Trophoblast cell (in vitro differentiated cells and primary cell): ENCODE measurements at regions not wholly inside any gene's neighbourhood (a gene's known extent, or its start where the extent isn't known, plus 50 kb on each side); places are given as distances from the start of the nearest gene placed in this dataset.

Experiments
- DNase-seq, 2 donors: peaks; one replicate each; pipeline ENCODE4 v3.0.0-alpha.2; 2016
- H2AFZ ChIP-seq: 2 replicates; pipeline ENCODE4 v1.6.1; 2013; ENCODE audit warnings: low read length, moderate library complexity, mild to moderate bottlenecking; ENCODE audit not compliant: insufficient read depth, poor library complexity
- H2AK5ac ChIP-seq: 2 replicates; pipeline ENCODE4 v1.6.1; 2013; ENCODE audit warnings: mild to moderate bottlenecking, low read length
- H2BK120ac ChIP-seq: 2 replicates; pipeline ENCODE4 v1.6.1; 2013; ENCODE audit warnings: low read length, mild to moderate bottlenecking, moderate library complexity; ENCODE audit not compliant: insufficient read depth, poor library complexity
- H2BK12ac ChIP-seq: 2 replicates; pipeline ENCODE4 v1.6.1; 2013; ENCODE audit warnings: mild to moderate bottlenecking, low read length, moderate library complexity
- H2BK5ac ChIP-seq: 2 replicates; pipeline ENCODE4 v1.6.1; 2013; ENCODE audit warnings: low read length, low read depth, moderate library complexity, mild to moderate bottlenecking; ENCODE audit not compliant: poor library complexity
- H3K14ac ChIP-seq: 2 replicates; pipeline ENCODE4 v1.6.1; 2013; ENCODE audit warnings: mild to moderate bottlenecking, low read length
- H3K18ac ChIP-seq: 2 replicates; pipeline ENCODE4 v1.6.1; 2013; ENCODE audit warnings: mild to moderate bottlenecking, low read length
- H3K23ac ChIP-seq: 2 replicates; pipeline ENCODE4 v1.6.1; 2013; ENCODE audit warnings: low read length
- H3K27ac ChIP-seq: 2 replicates; pipeline ENCODE4 v1.5.1; 2013; ENCODE audit warnings: low read depth, mild to moderate bottlenecking, inconsistent platforms, low read length, moderate library complexity
- H3K27me3 ChIP-seq: 2 replicates; pipeline ENCODE4 v1.6.1; 2013; ENCODE audit warnings: inconsistent platforms, mild to moderate bottlenecking, low read length, moderate library complexity; ENCODE audit not compliant: insufficient read depth
- H3K36me3 ChIP-seq, 2 experiments: 1 replicate in 1 of 2; 2 replicates in 1 of 2; pipeline ENCODE4 v1.6.1; 2013; ENCODE audit warnings: low read length in 2 of 2, mild to moderate bottlenecking in 2 of 2, moderate library complexity in 1 of 2; ENCODE audit not compliant: insufficient read depth in 2 of 2, control insufficient read depth in 1 of 2
- H3K4ac ChIP-seq: 2 replicates; pipeline ENCODE4 v1.6.1; 2013; ENCODE audit warnings: low read depth, mild to moderate bottlenecking, low read length, moderate library complexity
- H3K4me1 ChIP-seq, 2 experiments: 1 replicate in 1 of 2; 2 replicates in 1 of 2; pipeline ENCODE4 v1.6.1; 2013; ENCODE audit warnings: low read length in 2 of 2, mild to moderate bottlenecking in 2 of 2, moderate library complexity in 1 of 2; ENCODE audit not compliant: insufficient read depth in 2 of 2, control insufficient read depth in 1 of 2
- H3K4me2 ChIP-seq: 2 replicates; pipeline ENCODE4 v1.6.1; 2013; ENCODE audit warnings: inconsistent platforms, mild to moderate bottlenecking, low read length, moderate library complexity
- H3K4me3 ChIP-seq: 2 replicates; pipeline ENCODE4 v1.5.1; 2013; ENCODE audit warnings: mild to moderate bottlenecking, low read depth, low read length, inconsistent platforms
- H3K79me1 ChIP-seq: one replicate; pipeline ENCODE4 v1.6.1; 2013; ENCODE audit warnings: low read length
- H3K79me2 ChIP-seq: 2 replicates; pipeline ENCODE4 v1.6.1; 2013; ENCODE audit warnings: low read length, mild to moderate bottlenecking; ENCODE audit not compliant: control insufficient read depth, insufficient read depth, poor library complexity
- H3K9ac ChIP-seq: 2 replicates; pipeline ENCODE4 v1.6.1; 2013; ENCODE audit warnings: mild to moderate bottlenecking, low read length
- H3K9me3 ChIP-seq: 2 replicates; pipeline ENCODE4 v1.6.1; 2013; ENCODE audit warnings: low read depth, mild to moderate bottlenecking, control low read depth, inconsistent platforms, low read length; ENCODE audit not compliant: insufficient read depth
- H4K12ac ChIP-seq: 2 replicates; pipeline ENCODE4 v1.6.1; 2013; ENCODE audit warnings: low read depth, mild to moderate bottlenecking, low read length, moderate library complexity
- H4K8ac ChIP-seq: 2 replicates; pipeline ENCODE4 v1.6.1; 2013; ENCODE audit warnings: low read depth, mild to moderate bottlenecking, low read length, moderate library complexity
- H4K91ac ChIP-seq: one replicate; pipeline ENCODE4 v1.6.1; 2013; ENCODE audit warnings: low read depth, mild to moderate bottlenecking, low read length, moderate library complexity
- WGBS: extraction: QIAGEN DNeasy Blood & Tissue Kit; methylation state at CpG from one replicate; pipeline ENCODE4 v1.1.7; 2013; ENCODE audit warnings: missing lambda C conversion rate; ENCODE audit not compliant: insufficient read length, insufficient coverage; ENCODE audit errors: extremely low coverage; 5-methylcytosine and 5-hydroxymethylcytosine counted together

DNA sequence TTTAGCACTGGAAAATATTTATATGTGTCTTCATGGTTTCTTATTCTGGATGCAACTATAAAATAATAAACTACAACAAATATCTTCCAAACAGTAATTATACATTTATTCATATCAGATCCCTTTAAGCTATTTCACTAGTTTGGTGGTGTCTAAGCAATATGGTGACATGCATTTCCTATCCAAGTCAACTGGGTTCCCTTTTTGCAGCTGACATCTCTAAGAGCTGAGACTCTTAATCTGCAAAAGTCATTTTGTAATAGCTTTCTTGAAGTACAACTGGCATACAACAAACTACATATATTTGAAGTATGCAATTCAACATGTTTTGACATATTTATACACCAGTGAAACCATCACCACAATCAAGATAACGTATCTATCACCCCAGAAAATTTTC, 59.9 kb upstream of the SLC1A4 start:
- H2AFZ ChIP-seq: no peak overlapping the region
- no peaks in the 10 kb centered on the region for H3K4me1 ChIP-seq
- no peaks in the 10 kb centered on the region for H3K79me2 ChIP-seq
- no peak overlapping the region for H2BK12ac ChIP-seq
- H4K8ac ChIP-seq: no peak overlapping the region
- no peak overlapping the region for H3K4ac ChIP-seq
- no peak overlapping the region for H2BK120ac ChIP-seq
- no peaks in the 10 kb centered on the region for H3K27me3 ChIP-seq
- peaks cover 9% of the 10 kb centered on the region for H3K9me3 ChIP-seq
- no peak overlapping the region for H3K4me3 ChIP-seq
- H3K14ac ChIP-seq: no peak overlapping the region
- DNase-seq: no peak
- H2AK5ac ChIP-seq: no peak overlapping the region
- no peak overlapping the region for H3K27ac ChIP-seq
- H3K23ac ChIP-seq: no peak overlapping the region
- H3K9ac ChIP-seq: no peak overlapping the region
- H4K91ac ChIP-seq: no peak overlapping the region
- no peak overlapping the region for H3K4me2 ChIP-seq
- no peak overlapping the region for H3K18ac ChIP-seq
- no CpG with 5 or more reads among the region's 1 CpG for WGBS
- no peak overlapping the region for H2BK5ac ChIP-seq
- no peak overlapping the region for H4K12ac ChIP-seq
- no peaks in the 10 kb centered on the region for H3K79me1 ChIP-seq
- H3K36me3 ChIP-seq: no peaks in the 10 kb centered on the region

DNA sequence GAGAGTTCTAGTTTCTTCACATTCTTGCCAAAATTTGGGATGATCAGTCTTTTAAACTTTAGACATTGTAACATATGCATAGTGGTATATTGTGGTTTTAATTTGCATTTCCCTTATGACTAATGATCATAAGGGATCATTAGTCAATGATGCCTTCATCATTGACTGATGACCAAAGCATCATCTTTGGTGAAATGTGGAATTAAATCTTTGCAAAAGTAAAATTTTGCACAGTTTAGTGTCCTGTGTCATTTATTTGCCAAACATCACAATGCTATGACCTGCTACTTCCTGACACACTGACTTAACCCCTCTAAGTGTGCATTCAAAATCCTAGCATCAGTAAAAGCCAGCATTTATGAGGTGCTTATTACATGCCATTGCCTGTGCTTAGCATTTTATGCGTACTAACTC, 58.9 kb upstream of the SLC1A4 start:
- Histone ChIP-seq H3K14ac (no peak overlapping the region), H3K9me3 (peaks cover 6% of the 10 kb centered on the region), H4K12ac (no peak overlapping the region), H3K27ac (no peak overlapping the region), H4K8ac (no peak overlapping the region), H2BK120ac (no peak overlapping the region), H2AK5ac (no peak overlapping the region), H3K18ac (no peak overlapping the region), H3K36me3 (no peaks in the 10 kb centered on the region), H2BK12ac (no peak overlapping the region), H2BK5ac (no peak overlapping the region), H3K4me1 (no peaks in the 10 kb centered on the region), H3K4me2 (no peak overlapping the region), H3K23ac (no peak overlapping the region), H3K9ac (no peak overlapping the region), H2AFZ (no peak overlapping the region), H4K91ac (no peak overlapping the region), H3K79me1 (no peaks in the 10 kb centered on the region), H3K27me3 (no peaks in the 10 kb centered on the region), H3K79me2 (no peaks in the 10 kb centered on the region), H3K4ac (no peak overlapping the region), H3K4me3 (no peak overlapping the region)
- DNase-seq: no peak
- no CpG with 5 or more reads among the region's 1 CpG for whole genome bisulfite sequencing

DNA sequence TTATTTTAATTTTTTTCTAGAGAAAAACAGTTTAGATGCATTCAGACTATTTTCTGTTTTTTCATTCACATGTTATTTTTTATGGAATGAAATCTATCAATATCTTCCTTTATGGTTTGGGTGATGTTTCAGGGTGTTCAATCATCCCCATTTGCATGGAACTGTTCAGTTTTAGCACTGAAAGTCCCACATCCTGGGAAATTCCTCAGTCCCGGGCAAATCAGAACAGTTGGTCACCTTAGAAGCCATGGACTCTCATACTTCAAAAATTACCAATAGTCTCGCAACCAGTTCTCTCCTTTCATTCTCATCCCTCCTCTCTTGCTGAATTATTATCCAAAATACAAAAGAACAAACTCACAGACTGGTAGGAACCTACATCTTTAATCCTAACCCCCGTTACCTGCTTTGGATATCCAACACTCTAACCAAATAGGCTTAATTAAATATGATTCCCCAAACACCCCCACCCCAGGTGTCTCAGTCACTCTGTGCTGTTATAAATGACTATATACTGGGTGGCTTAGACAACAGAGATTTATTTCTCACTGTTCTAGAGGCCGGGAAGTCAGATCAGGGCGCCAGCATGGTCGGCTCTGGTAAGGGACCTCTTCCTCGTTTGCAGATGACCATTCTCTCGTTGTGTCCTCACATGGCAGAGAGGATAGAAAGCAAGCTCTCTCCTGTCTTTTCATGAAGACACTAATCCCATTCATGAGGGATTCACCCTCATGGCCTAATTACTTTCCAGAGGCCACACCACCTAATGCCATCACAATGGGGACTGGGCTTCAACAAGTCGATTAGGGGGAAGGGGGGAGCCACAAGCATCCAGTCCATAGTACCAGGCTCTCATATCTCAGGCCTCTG, 57.7 kb upstream of the SLC1A4 start:
- Histone ChIP-seq H3K79me1 (no peaks in the 10 kb centered on the region), H3K9me3 (peaks cover 6% of the 10 kb centered on the region), H3K36me3 (no peaks in the 10 kb centered on the region), H3K4me2 (no peak overlapping the region), H3K14ac (no peak overlapping the region), H4K12ac (no peak overlapping the region), H3K79me2 (no peaks in the 10 kb centered on the region), H3K23ac (no peak overlapping the region), H4K8ac (no peak overlapping the region), H4K91ac (no peak overlapping the region), H3K18ac (no peak overlapping the region), H3K4me3 (no peak overlapping the region), H2BK120ac (no peak overlapping the region), H3K27ac (no peak overlapping the region), H2AK5ac (no peak overlapping the region), H2BK12ac (no peak overlapping the region), H3K27me3 (no peaks in the 10 kb centered on the region), H3K9ac (no peak overlapping the region), H3K4me1 (no peaks in the 10 kb centered on the region), H2AFZ (no peak overlapping the region), H3K4ac (no peak overlapping the region), H2BK5ac (no peak overlapping the region)
- peak; percentile 52 to 71 for DNase-seq
- WGBS: no CpG with 5 or more reads among the region's 9 CpGs

DNA sequence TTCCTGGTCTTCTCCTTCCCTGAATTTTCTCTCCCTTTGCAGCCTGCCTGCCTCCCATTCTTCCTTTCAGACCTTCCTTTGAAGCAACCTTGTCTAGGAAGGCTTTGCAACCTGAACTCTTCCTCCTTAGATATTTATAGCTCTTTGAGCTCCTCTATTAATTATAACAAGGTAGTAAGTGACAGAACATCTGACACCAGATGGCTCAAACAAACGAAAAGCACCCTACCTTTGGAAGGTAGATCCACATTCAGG, 57.2 kb upstream of the SLC1A4 start:
- Histone ChIP-seq H3K23ac (no peak overlapping the region), H3K14ac (no peak overlapping the region), H3K36me3 (no peaks in the 10 kb centered on the region), H3K27ac (no peak overlapping the region), H2AFZ (no peak overlapping the region), H3K18ac (no peak overlapping the region), H2BK5ac (no peak overlapping the region), H3K79me2 (no peaks in the 10 kb centered on the region), H3K27me3 (no peaks in the 10 kb centered on the region), H2AK5ac (no peak overlapping the region), H3K9ac (no peak overlapping the region), H4K91ac (no peak overlapping the region), H2BK12ac (no peak overlapping the region), H3K4me1 (no peaks in the 10 kb centered on the region), H3K9me3 (peaks cover 6% of the 10 kb centered on the region), H3K4me3 (no peak overlapping the region), H4K12ac (no peak overlapping the region), H2BK120ac (no peak overlapping the region), H3K79me1 (no peaks in the 10 kb centered on the region), H4K8ac (no peak overlapping the region), H3K4me2 (no peak overlapping the region), H3K4ac (no peak overlapping the region)
- DNase-seq: no peak
- no CpG with 5 or more reads among the region's 1 CpG for WGBS
